GM12878 (cell line): ENCODE measurements at regions not wholly inside any gene's neighbourhood (a gene's known extent, or its start where the extent isn't known, plus 50 kb on each side); places are given as distances from the start of the nearest gene placed in this dataset.

ENCODE experiments used
- ATAC-seq: fragments of 200-7000 bp; cut with Tn5 transposase; 3 replicates; pipeline ENCODE4 v1.9.1; 2020; ENCODE audit warnings: mild to moderate bottlenecking, moderate library complexity
- BruUV-seq: library from RNA; stranded (reverse); fragments of 400-500 nt; replicated peaks from 2 replicates; lab custom pipeline; 2021; lab: Mats Ljungman, UMichigan
- CTCF ChIA-PET: fragments of 300-600 bp; sonication (Branson Sonifier 250); formaldehyde crosslinking; extraction: SDS; loops from one replicate; lab custom pipeline; 2021; ENCODE audit warnings: inconsistent platforms; lab: Yijun Ruan, JAX
- POLR2A ChIA-PET: fragments of 350-600 bp; formaldehyde crosslinking; extraction: SDS; loops from one replicate; lab custom pipeline; 2021; ENCODE audit warnings: inconsistent platforms; lab: Charles Lee
- RAD21 ChIA-PET: fragments of 300-600 bp; sonication (Branson Sonifier 250); formaldehyde crosslinking; loops from one replicate; lab custom pipeline; 2023; ENCODE audit warnings: antibody characterized with exemption; ENCODE audit not compliant: unreplicated experiment; lab: Charles Lee
- SMC1A ChIA-PET: fragments of 300-600 bp; sonication (Branson Sonifier 250); formaldehyde crosslinking; loops from one replicate; lab custom pipeline; 2023; ENCODE audit not compliant: unreplicated experiment, uncharacterized antibody; lab: Charles Lee
- DNase-seq: peaks from one replicate; pipeline ENCODE4 v3.0.0-alpha.2; 2011; ENCODE audit warnings: low read depth, low spot score
- FAIRE-seq: peaks from 3 replicates; lab custom pipeline; 2011; peaks lifted over from hg19 to GRCh38; lab: Jason Lieb, UNC
- H2AFZ ChIP-seq: 2 replicates; pipeline ENCODE4 v1.6.0; 2011; ENCODE audit warnings: low read depth, low read length, control low read depth; ENCODE audit not compliant: control insufficient read depth
- H3K27ac ChIP-seq: 2 replicates; pipeline ENCODE4 v1.5.1; 2011; ENCODE audit warnings: control low read depth; ENCODE audit not compliant: control insufficient read depth, insufficient read depth
- H3K27me3 ChIP-seq, 2 experiments: replicated peaks in 1 of 2; 2 replicates each; pipeline versions ENCODE4 v1.6.0 to v1.6.1; 2011; ENCODE audit warnings: low read length in 1 of 2; ENCODE audit not compliant: control insufficient read depth in 2 of 2, insufficient read depth in 2 of 2
- H3K36me3 ChIP-seq, 2 experiments: 2 replicates each; pipeline ENCODE4 v1.5.1; 2011; ENCODE audit warnings: low read length in 1 of 2; ENCODE audit not compliant: control insufficient read depth in 2 of 2, insufficient read depth in 2 of 2
- H3K4me1 ChIP-seq: 2 replicates; pipeline ENCODE4 v1.6.1; 2011; ENCODE audit warnings: mild to moderate bottlenecking, low read length, moderate library complexity, mixed read lengths; ENCODE audit not compliant: control insufficient read depth, insufficient read depth
- H3K4me2 ChIP-seq: 2 replicates; pipeline ENCODE4 v1.6.0; 2011; ENCODE audit warnings: control low read depth; ENCODE audit not compliant: control insufficient read depth, insufficient read depth
- H3K4me3 ChIP-seq: fragments of 200-600 bp; sonication (generic); 2 replicates; pipeline ENCODE4 v1.5.1; 2016
- H3K79me2 ChIP-seq: 2 replicates; pipeline ENCODE4 v1.6.0; 2011; ENCODE audit warnings: low read length; ENCODE audit not compliant: control insufficient read depth, insufficient read depth
- H3K9ac ChIP-seq: 2 replicates; pipeline ENCODE4 v1.8.0; 2011; ENCODE audit warnings: low read length, control low read depth, mixed read lengths; ENCODE audit not compliant: control insufficient read depth, insufficient read depth
- H3K9me3 ChIP-seq: replicated peaks from 3 replicates; pipeline ENCODE4 v1.5.1; 2011; ENCODE audit warnings: mild to moderate bottlenecking, low read length; ENCODE audit not compliant: control insufficient read depth, insufficient read depth
- H4K20me1 ChIP-seq: 2 replicates; pipeline ENCODE4 v1.6.0; 2011; ENCODE audit not compliant: control insufficient read depth, insufficient read depth
- BHLHE40 ChIP-seq, 2 experiments: fragments of 450-650 bp in 1 of 2; IDR thresholded peaks; 2 replicates each; pipeline ENCODE4 v1.6.1; 2011 to 2017; ENCODE audit warnings: low read depth in 2 of 2, borderline replicate concordance in 1 of 2, improper control_type of control experiment in 1 of 2, low read length in 1 of 2, mild to moderate bottlenecking in 1 of 2
- FOXM1 ChIP-seq: IDR thresholded peaks from 2 replicates; pipeline ENCODE4 v1.6.1; 2012; ENCODE audit warnings: low read depth, mild to moderate bottlenecking, inconsistent platforms, low read length, moderate library complexity
- MEF2A ChIP-seq: IDR thresholded peaks from 2 replicates; pipeline ENCODE4 v1.6.1; 2011; ENCODE audit warnings: low read depth, mild to moderate bottlenecking, low read length, moderate library complexity; ENCODE audit not compliant: insufficient read depth
- NRF1 ChIP-seq: conservative IDR thresholded peaks from 2 replicates; pipeline ENCODE4 v1.6.1; 2011; ENCODE audit warnings: mild to moderate bottlenecking, low read depth, low read length, improper control_type of control experiment
- POLR2A ChIP-seq: IDR thresholded peaks from 2 replicates; pipeline ENCODE4 v1.6.1; 2011; ENCODE audit warnings: low read depth, mild to moderate bottlenecking, low read length
- RAD51 ChIP-seq: fragments of 450-650 bp; IDR thresholded peaks from 2 replicates; pipeline ENCODE4 v1.6.1; 2016; ENCODE audit warnings: moderate library complexity, mild to moderate bottlenecking, inconsistent platforms
- RFX5 ChIP-seq: IDR thresholded peaks from 2 replicates; pipeline ENCODE4 v1.6.1; 2011; ENCODE audit warnings: low read depth, low read length, improper control_type of control experiment
- ZNF24 ChIP-seq: fragments of 450-650 bp; IDR thresholded peaks from 2 replicates; pipeline ENCODE4 v1.6.1; 2017; ENCODE audit warnings: antibody characterized with exemption, mild to moderate bottlenecking
- WGBS: methylation state at CpG from one replicate; pipeline ENCODE4 v1.1.6; 2016; ENCODE audit warnings: low lambda C conversion rate; ENCODE audit not compliant: insufficient replicate concordance, insufficient coverage; ENCODE audit errors: missing lambda C conversion rate; 5-methylcytosine and 5-hydroxymethylcytosine counted together
- in situ Hi-C: fragments of 300-500 bp; cut with MboI; formaldehyde crosslinking; loops from 9 replicates; pipeline ENCODE4 v1.14.3; 2018; ENCODE audit warnings: mixed read lengths
- intact Hi-C: fragments of 100-400 bp; cut with micrococcal nuclease; formaldehyde crosslinking; loops from one replicate; pipeline ENCODE4 v1.14.2; 2022; ENCODE audit not compliant: unreplicated experiment
- TF ChIP-seq, protein P1 (sequence below): IDR thresholded peaks from 2 replicates; pipeline ENCODE4 v1.6.1; 2011; ENCODE audit warnings: low read depth, low read length, improper control_type of control experiment, borderline replicate concordance

DNA sequence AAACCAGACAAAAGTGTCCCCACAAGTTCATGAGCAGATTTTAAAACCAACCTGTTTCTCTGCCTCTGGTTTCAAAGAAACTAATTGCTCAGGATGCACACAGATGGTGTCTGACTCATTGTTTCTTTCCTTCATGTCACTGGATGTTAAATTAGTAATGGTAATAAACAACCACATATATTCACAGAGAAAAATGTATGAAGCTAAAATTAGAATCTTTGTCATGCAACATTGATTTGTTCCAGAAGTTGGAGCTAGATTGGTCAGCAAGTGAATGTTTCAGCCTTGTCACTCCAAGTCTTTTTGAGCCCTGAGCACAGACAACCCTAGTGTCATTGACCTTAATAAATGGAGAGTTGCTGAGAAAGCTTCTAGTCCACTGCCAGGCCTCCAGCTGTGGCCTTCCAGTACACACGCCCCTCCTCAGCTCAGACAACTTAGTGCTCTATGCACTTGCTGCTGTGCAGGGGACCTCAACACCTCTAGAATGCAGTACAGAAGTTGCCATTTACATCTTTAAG, 175.9 kb downstream of the CCDC71L start:
- in situ Hi-C loops, result no loop called here
- no peak overlapping the region for H3K9ac ChIP-seq

DNA sequence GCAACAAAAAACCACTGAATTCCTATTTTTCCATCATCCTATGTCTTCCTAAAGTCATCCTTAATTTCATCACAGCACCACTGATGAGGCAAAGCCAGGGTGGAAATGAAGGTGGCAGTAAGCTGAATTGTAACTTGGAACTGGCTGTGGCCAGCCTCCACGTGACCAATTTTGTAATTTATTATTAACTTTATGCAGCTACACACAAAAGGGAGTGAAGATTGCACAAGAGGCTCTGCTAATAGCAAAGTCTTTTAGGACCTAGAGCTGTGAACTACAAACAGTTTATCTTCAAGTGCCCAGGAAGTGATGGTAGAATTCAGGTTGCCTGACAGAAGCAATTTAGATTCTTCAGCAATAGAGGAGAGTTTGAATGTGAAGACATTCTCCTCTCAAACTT, 176.4 kb downstream of the CCDC71L start:
- WGBS, result 45% methylated on average over 1 of the region's 1 CpG
- in situ Hi-C loops, result no loop called here
- H3K9me3 ChIP-seq, result no peaks in the 10 kb centered on the region
- no peaks in the 10 kb centered on the region for H3K27me3 ChIP-seq
- TF ChIP-seq BHLHE40 (IDR thresholded peaks at IDR 0.05; ENCODE audit: borderline replicate concordance in 1 of 2, low read depth in 2 of 2, low read length in 1 of 2) (peak in 1 of 2 experiments; percentile 12; a peak in 1 of 4 replicates), NRF1 (no peak), RAD51 (peak; percentile 78)
- TF ChIP-seq, protein P1, sequence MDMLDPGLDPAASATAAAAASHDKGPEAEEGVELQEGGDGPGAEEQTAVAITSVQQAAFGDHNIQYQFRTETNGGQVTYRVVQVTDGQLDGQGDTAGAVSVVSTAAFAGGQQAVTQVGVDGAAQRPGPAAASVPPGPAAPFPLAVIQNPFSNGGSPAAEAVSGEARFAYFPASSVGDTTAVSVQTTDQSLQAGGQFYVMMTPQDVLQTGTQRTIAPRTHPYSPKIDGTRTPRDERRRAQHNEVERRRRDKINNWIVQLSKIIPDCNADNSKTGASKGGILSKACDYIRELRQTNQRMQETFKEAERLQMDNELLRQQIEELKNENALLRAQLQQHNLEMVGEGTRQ, result peak; percentile 25; the same call in 1 of the 2 replicates
- TF ChIP-seq, all 136 proteins: peak for 3
- intact Hi-C loops, result no loop called here
- peaks cover 11% of the 10 kb centered on the region for H3K4me1 ChIP-seq
- FAIRE-seq (no peak), ATAC-seq (peak; percentile 34), DNase-seq (no peak)
- ChIA-PET POLR2A (interaction anchor here (0.6 to 1.1 kb wide), 2 partner anchors 10 to 262 kb away, joined by 3 to 4 read pairs; no protein-coding TSS in a partner anchor), RAD21 (interaction anchor here (0.7 to 0.9 kb wide), 2 partner anchors 22 to 329 kb away, joined by 3 read pairs; no protein-coding TSS in a partner anchor), SMC1A (interaction anchor here (0.6 to 3.9 kb wide), 9 partner anchors 16 to 407 kb away, joined by 3 to 13 read pairs (median 4); no protein-coding TSS in a partner anchor), CTCF (interaction anchor here (0.8 to 3.2 kb wide), 7 partner anchors 13 to 308 kb away, joined by 3 to 12 read pairs (median 3); no protein-coding TSS in a partner anchor)
- peak overlapping the region; percentile 24 for H2AFZ ChIP-seq
- no peak overlapping the region for H3K4me3 ChIP-seq
- no peak overlapping the region for H3K27ac ChIP-seq
- H3K79me2 ChIP-seq, result no peaks in the 10 kb centered on the region
- no TSS peak for BruUV-seq
- no peaks in the 10 kb centered on the region for H4K20me1 ChIP-seq
- H3K36me3 ChIP-seq, result no peaks in the 10 kb centered on the region
- no peak overlapping the region for H3K4me2 ChIP-seq
- no peak overlapping the region for H3K9ac ChIP-seq

More for the DNA sequence above, 175.9 kb downstream of the CCDC71L start:
- intact Hi-C loops, result no loop called here
- peak overlapping the region; percentile 24; the same call in 1 of the 2 replicates for H2AFZ ChIP-seq
- H3K4me3 ChIP-seq, result no peak overlapping the region
- ChIA-PET CTCF (interaction anchor here (0.8 to 3.2 kb wide), 6 partner anchors 10 to 308 kb away, joined by 3 to 12 read pairs (median 4); no protein-coding TSS in a partner anchor), POLR2A (interaction anchor here (1.1 kb wide), 1 partner anchor 10 kb away, joined by 3 read pairs; no protein-coding TSS in a partner anchor), RAD21 (interaction anchor here (0.9 to 1.3 kb wide), 2 partner anchors 20 to 330 kb away, joined by 3 to 4 read pairs; no protein-coding TSS in a partner anchor), SMC1A (interaction anchor here (0.6 to 3.9 kb wide), 9 partner anchors 17 to 408 kb away, joined by 3 to 13 read pairs (median 4); no protein-coding TSS in a partner anchor)
- 33% methylated on average over 1 of the region's 1 CpG for WGBS
- H3K79me2 ChIP-seq, result no peaks in the 10 kb centered on the region
- no peak overlapping the region for H3K27ac ChIP-seq
- no peaks in the 10 kb centered on the region for H3K36me3 ChIP-seq
- no TSS peak for BruUV-seq
- no peak overlapping the region for H3K4me2 ChIP-seq
- peak; percentile 65 for ATAC-seq
- no peak for FAIRE-seq
- H3K4me1 ChIP-seq, result peaks cover 11% of the 10 kb centered on the region
- TF ChIP-seq RFX5 (no peak), POLR2A (no peak), FOXM1 (peak; percentile 34; the same call in 1 of the 2 replicates), MEF2A (peak; percentile 57; the same call in 1 of the 2 replicates), ZNF24 (no peak)
- no peaks in the 10 kb centered on the region for H3K9me3 ChIP-seq
- no peaks in the 10 kb centered on the region for H4K20me1 ChIP-seq
- H3K27me3 ChIP-seq, result no peaks in the 10 kb centered on the region
- no peak for DNase-seq
